K562 (cell line): ENCODE measurements at regions not wholly inside any gene's neighbourhood (a gene's known extent, or its start where the extent isn't known, plus 50 kb on each side); places are given as distances from the start of the nearest gene placed in this dataset.

Experiments
- ATAC-seq: fragments of 200-7000 bp; cut with Tn5 transposase; 3 replicates; pipeline ENCODE4 v1.9.1; 2020; ENCODE audit warnings: moderate library complexity
- BruUV-seq: library from RNA; stranded (reverse); fragments of 400-500 nt; replicated peaks from 2 replicates; lab custom pipeline; 2021; lab: Mats Ljungman, UMichigan
- CTCF ChIA-PET: fragments of 300-600 bp; formaldehyde crosslinking; extraction: SDS; loops from one replicate; lab custom pipeline; 2021; ENCODE audit warnings: low intra/inter-chr PET ratio; lab: Yijun Ruan, JAX
- POLR2A ChIA-PET: fragments of 300-600, 350-650 bp; sonication (Branson Sonifier 250); formaldehyde crosslinking; extraction: SDS; loops from one replicate; lab custom pipeline; 2021; ENCODE audit warnings: antibody characterized with exemption, inconsistent platforms; lab: Yijun Ruan, JAX
- DNase-seq, 4 experiments: peaks; one replicate each; pipeline versions ENCODE4 v3.0.0 to v3.0.0-alpha.2; 2011 to 2018; ENCODE audit warnings: low spot score in 3 of 4, mixed read lengths in 3 of 4; ENCODE audit errors: extremely low read depth in 1 of 4
- FAIRE-seq: peaks from 2 replicates; lab custom pipeline; 2011; peaks lifted over from hg19 to GRCh38; lab: Jason Lieb, UNC
- H2AFZ ChIP-seq: 2 replicates; pipeline ENCODE4 v1.6.0; 2011; ENCODE audit warnings: low read depth, low read length, control low read depth, inconsistent platforms
- H3K27ac ChIP-seq: fragments of 200-600 bp; 3 replicates; pipeline ENCODE4 v1.8.0; 2011; ENCODE audit warnings: low read depth, mild to moderate bottlenecking, control low read depth, inconsistent platforms, low read length, moderate library complexity, mixed read lengths; ENCODE audit errors: extremely low read depth
- H3K27me3 ChIP-seq, 2 experiments: fragments of 300-600 bp in 1 of 2; 2 replicates in 1 of 2; 3 replicates in 1 of 2; pipeline versions ENCODE4 v1.6.0 to v1.8.0; 2011; ENCODE audit warnings: inconsistent platforms in 2 of 2, low read length in 2 of 2, mild to moderate bottlenecking in 1 of 2, mixed read lengths in 1 of 2, moderate library complexity in 1 of 2; ENCODE audit not compliant: control insufficient read depth in 2 of 2, insufficient read depth in 2 of 2
- H3K36me3 ChIP-seq: fragments of 300-600 bp; 3 replicates; pipeline ENCODE4 v1.8.0; 2011; ENCODE audit warnings: mild to moderate bottlenecking, low read length, inconsistent platforms; ENCODE audit not compliant: control insufficient read depth, insufficient read depth
- H3K4me1 ChIP-seq, 2 experiments: fragments of 200-600 bp in 1 of 2; replicated peaks in 1 of 2; 2 replicates in 1 of 2; 3 replicates in 1 of 2; pipeline versions ENCODE4 v1.5.1 to v1.8.0; 2011; ENCODE audit warnings: inconsistent platforms in 2 of 2, low read length in 2 of 2, mild to moderate bottlenecking in 1 of 2, mixed read lengths in 1 of 2, moderate library complexity in 1 of 2; ENCODE audit not compliant: control insufficient read depth in 2 of 2, insufficient read depth in 2 of 2
- H3K4me2 ChIP-seq: 2 replicates; pipeline ENCODE4 v1.6.1; 2011; ENCODE audit warnings: low read length, control low read depth, inconsistent platforms, mixed read lengths; ENCODE audit not compliant: insufficient read depth
- H3K4me3 ChIP-seq: fragments of 200-600 bp; sonication (generic), shearing (Covaris generic); 2 replicates; pipeline ENCODE4 v1.5.1; 2016; ENCODE audit warnings: control low read depth, inconsistent platforms
- H3K79me2 ChIP-seq: fragments of 200-600 bp; 3 replicates; pipeline ENCODE4 v1.8.0; 2011; ENCODE audit warnings: low read length, inconsistent platforms; ENCODE audit not compliant: control insufficient read depth, insufficient read depth
- H3K9ac ChIP-seq, 2 experiments: 2 replicates each; pipeline versions ENCODE4 v1.6.0 to v1.6.1; 2011; ENCODE audit warnings: low read depth in 2 of 2, low read length in 2 of 2, control low read depth in 1 of 2, inconsistent platforms in 1 of 2, mild to moderate bottlenecking in 1 of 2, mixed read lengths in 1 of 2; ENCODE audit not compliant: insufficient read depth in 1 of 2
- H3K9me1 ChIP-seq: one replicate; pipeline ENCODE4 v1.6.0; 2011; ENCODE audit warnings: inconsistent platforms, mild to moderate bottlenecking, low read length, moderate library complexity; ENCODE audit not compliant: control insufficient read depth, insufficient read depth
- H3K9me3 ChIP-seq: replicated peaks from 2 replicates; pipeline ENCODE4 v1.5.1; 2011; ENCODE audit warnings: low read depth, low read length, inconsistent platforms; ENCODE audit not compliant: control insufficient read depth, insufficient read depth
- H4K20me1 ChIP-seq: replicated peaks from 2 replicates; pipeline ENCODE4 v1.6.1; 2011; ENCODE audit warnings: low read length, inconsistent platforms, mixed read lengths; ENCODE audit not compliant: control insufficient read depth, insufficient read depth
- BCL6 ChIP-seq: fragments of 250-450 bp; sonication (Bioruptor Pico); IDR thresholded peaks from 2 replicates; pipeline ENCODE4 v1.4.0; 2020
- CHAMP1 ChIP-seq: fragments of 450-650 bp; IDR thresholded peaks from 2 replicates; pipeline ENCODE4 v1.6.1; 2016; ENCODE audit warnings: mild to moderate bottlenecking
- FOXM1 ChIP-seq, 2 experiments: fragments of 450-650 bp in 1 of 2; sonication (generic) in 1 of 2; formaldehyde crosslinking in 1 of 2; IDR thresholded peaks; 2 replicates each; pipeline versions ENCODE4 v1.6.1 to v1.9.0; 2017 to 2022; ENCODE audit warnings: low read depth in 2 of 2, mild to moderate bottlenecking in 2 of 2, missing genetic modification reagents in 1 of 2, moderate library complexity in 1 of 2
- GABPB1 ChIP-seq: sonication (generic); formaldehyde crosslinking; IDR thresholded peaks from 2 replicates; pipeline ENCODE4 v1.8.0; 2022; ENCODE audit warnings: mild to moderate bottlenecking, missing genetic modification reagents
- PKNOX1 ChIP-seq: fragments of 450-650 bp; IDR thresholded peaks from 2 replicates; pipeline ENCODE4 v1.6.1; 2016
- SNIP1 ChIP-seq: fragments of 450-650 bp; IDR thresholded peaks from 2 replicates; pipeline ENCODE4 v1.7.1; 2017; ENCODE audit warnings: low read depth, mild to moderate bottlenecking
- WHSC1 ChIP-seq: IDR thresholded peaks from one replicate; pipeline ENCODE4 v1.6.1; 2012; ENCODE audit warnings: low read length, control low read depth, inconsistent platforms
- ZBTB7A ChIP-seq: IDR thresholded peaks from 2 replicates; pipeline ENCODE4 v1.6.1; 2011; ENCODE audit warnings: low read depth, mild to moderate bottlenecking, low read length, moderate library complexity, borderline replicate concordance; ENCODE audit not compliant: control insufficient read depth
- ZFP91 ChIP-seq: sonication (generic); formaldehyde crosslinking; IDR thresholded peaks from 2 replicates; pipeline ENCODE4 v1.8.0; 2022; ENCODE audit warnings: mild to moderate bottlenecking, missing genetic modification reagents
- ZNF511 ChIP-seq: sonication (generic); formaldehyde crosslinking; IDR thresholded peaks from 2 replicates; pipeline ENCODE4 v1.8.0; 2022; ENCODE audit warnings: mild to moderate bottlenecking, missing genetic modification reagents
- in situ Hi-C: fragments of 300-500 bp; cut with MboI; formaldehyde crosslinking; loops from 4 replicates; pipeline ENCODE4 v1.15.0; 2018; ENCODE audit warnings: inconsistent platforms, mixed read lengths
- intact Hi-C: fragments of 100-400 bp; cut with micrococcal nuclease; formaldehyde crosslinking; loops from 2 replicates; pipeline ENCODE4 v1.14.2; 2022

- no peak for TF ChIP-seq ZNF511 (CRISPR knock-in tag)
- no peak for TF ChIP-seq CHAMP1
- no peak for TF ChIP-seq PKNOX1
- TF ChIP-seq BCL6 (CRISPR knock-in tag), result no peak
- no peak for TF ChIP-seq FOXM1 (IDR thresholded peaks at IDR 0.05; ENCODE audit: low read depth)
- TF ChIP-seq FOXM1 (CRISPR knock-in tag; IDR thresholded peaks at IDR 0.05; ENCODE audit: low read depth), result no peak
- TF ChIP-seq, all 486 proteins: peak for 0
Measured at GRCh38 chr2:167404627-167405284, 516.5 kb downstream of the XIRP2 start (continued).

GRCh38 chr2:167401309-167401708, 513.0 kb downstream of the XIRP2 start:
- TF ChIP-seq WHSC1 (no peak), ZBTB7A (no peak), ZFP91 (no peak), GABPB1 (CRISPR knock-in tag) (no peak), SNIP1 (no peak)
- TF ChIP-seq, all 486 proteins: peak for 0
- CTCF ChIA-PET, result no interaction called here
- ATAC-seq (no peak), DNase-seq (no peak), FAIRE-seq (no peak)
- Histone ChIP-seq H3K9me1 (no peaks in the 10 kb centered on the region), H3K36me3 (no peaks in the 10 kb centered on the region), H3K4me3 (no peak overlapping the region), H3K4me2 (no peak overlapping the region), H3K9me3 (no peaks in the 10 kb centered on the region), H4K20me1 (no peaks in the 10 kb centered on the region), H3K79me2 (no peaks in the 10 kb centered on the region), H3K27me3 (no peaks in the 10 kb centered on the region), H3K9ac (no peak overlapping the region), H3K4me1 (no peaks in the 10 kb centered on the region), H2AFZ (no peak overlapping the region), H3K27ac (no peak overlapping the region)
- intact Hi-C loops, result no loop called here
- no TSS peak for BruUV-seq
- POLR2A ChIA-PET, result no interaction called here
- in situ Hi-C loops, result no loop called here
